Tibial artery (tissue), 4 donors: ENCODE measurements at regions not wholly inside any gene's neighbourhood (a gene's known extent, or its start where the extent isn't known, plus 50 kb on each side); places are given as distances from the start of the nearest gene placed in this dataset.

Source experiments
- DNase-seq, 2 donors: peaks; one replicate each; pipeline ENCODE4 v3.0.0-alpha.2; 2019
- H3K27ac ChIP-seq, 2 donors: fragments of 200-600 bp; sonication (generic) in 1 of 2; 1 replicate in 1 of 2; 2 replicates in 1 of 2; pipeline ENCODE4 v1.5.1; 2018 to 2019; ENCODE audit warnings: mild to moderate bottlenecking in 1 of 2
- H3K27me3 ChIP-seq, 2 donors: fragments of 200-600 bp; sonication (generic) in 1 of 2; one replicate each; pipeline versions ENCODE4 v1.5.1 to v1.6.0; 2016 to 2019
- H3K36me3 ChIP-seq, 3 donors: fragments of 200-600 bp; sonication (generic) in 2 of 3; one replicate each; pipeline ENCODE4 v1.5.1; 2016 to 2019; ENCODE audit warnings: mild to moderate bottlenecking in 2 of 3
- H3K4me1 ChIP-seq, 4 donors: fragments of 200-600 bp; sonication (generic) in 2 of 4; 1 replicate in 3 of 4; 2 replicates in 1 of 4; pipeline ENCODE4 v1.5.1; 2016 to 2019
- H3K4me3 ChIP-seq, 2 donors: fragments of 200-600 bp; sonication (generic) in 1 of 2; 1 replicate in 1 of 2; 2 replicates in 1 of 2; pipeline ENCODE4 v1.5.1; 2018 to 2019; ENCODE audit warnings: mild to moderate bottlenecking in 2 of 2
- H3K9me3 ChIP-seq, 3 donors: fragments of 200-600 bp; sonication (generic) in 1 of 3; one replicate each; pipeline ENCODE4 v1.5.1; 2016 to 2019
- CTCF ChIP-seq, 2 experiments: fragments of 200-600 bp in 1 of 2; fragments of 450-650 bp in 1 of 2; IDR thresholded peaks; one replicate each; pipeline ENCODE4 v1.5.1; 2017 to 2019; ENCODE audit warnings: antibody characterized with exemption in 2 of 2, mild to moderate bottlenecking in 1 of 2, moderate library complexity in 1 of 2
- intact Hi-C: fragments of 100-400 bp; cut with DNase I; formaldehyde crosslinking; loops from one replicate; pipeline ENCODE4 v1.15.0; 2023; ENCODE audit warnings: low total_unique reads

- no peak overlapping the region for H3K27ac ChIP-seq
- intact Hi-C loops, result no loop called here
- TF ChIP-seq CTCF (IDR thresholded peaks at IDR 0.05), result no peak
These were observed 399.3 kb downstream of the METTL4 start for GRCh38 chr18:2171840-2172625.

GRCh38 chr18:2172881-2173280 lies 398.4 kb downstream of the METTL4 start:
- no peaks in the 10 kb centered on the region for H3K9me3 ChIP-seq
- H3K27ac ChIP-seq, result no peak overlapping the region
- H3K4me3 ChIP-seq, result no peak overlapping the region
- DNase-seq, result no peak
- H3K27me3 ChIP-seq, result no peaks in the 10 kb centered on the region
- no peak for TF ChIP-seq CTCF (IDR thresholded peaks at IDR 0.05)
- intact Hi-C loops, result no loop called here
- H3K4me1 ChIP-seq, result no peaks in the 10 kb centered on the region
- H3K36me3 ChIP-seq, result no peaks in the 10 kb centered on the region

More at GRCh38 chr18:2171840-2172625, 399.3 kb downstream of the METTL4 start:
- H3K4me1 ChIP-seq, result no peaks in the 10 kb centered on the region
- H3K4me3 ChIP-seq, result no peak overlapping the region
- H3K36me3 ChIP-seq, result no peaks in the 10 kb centered on the region
- DNase-seq, result no peak
- no peaks in the 10 kb centered on the region for H3K9me3 ChIP-seq
- no peaks in the 10 kb centered on the region for H3K27me3 ChIP-seq

GRCh38 chr18:2173486-2173885 lies 397.8 kb downstream of the METTL4 start:
- TF ChIP-seq CTCF (IDR thresholded peaks at IDR 0.05), result no peak
- no peaks in the 10 kb centered on the region for H3K4me1 ChIP-seq
- no peaks in the 10 kb centered on the region for H3K36me3 ChIP-seq
- no peak overlapping the region for H3K4me3 ChIP-seq
- no peaks in the 10 kb centered on the region for H3K27me3 ChIP-seq
- no peak for DNase-seq
- H3K27ac ChIP-seq, result no peak overlapping the region
- intact Hi-C loops, result no loop called here
- H3K9me3 ChIP-seq, result no peaks in the 10 kb centered on the region

GRCh38 chr18:2178036-2178435 lies 393.3 kb downstream of the METTL4 start:
- intact Hi-C loops, result no loop called here
- Histone ChIP-seq H3K4me3 (no peak overlapping the region), H3K27ac (no peak overlapping the region), H3K27me3 (no peaks in the 10 kb centered on the region), H3K9me3 (no peaks in the 10 kb centered on the region), H3K36me3 (no peaks in the 10 kb centered on the region), H3K4me1 (no peaks in the 10 kb centered on the region)
- no peak for TF ChIP-seq CTCF (IDR thresholded peaks at IDR 0.05)
- DNase-seq, result no peak

GRCh38 chr18:2179498-2180183 lies 391.7 kb downstream of the METTL4 start:
- Histone ChIP-seq H3K27ac (no peak overlapping the region), H3K9me3 (no peaks in the 10 kb centered on the region), H3K36me3 (no peaks in the 10 kb centered on the region), H3K4me1 (no peaks in the 10 kb centered on the region), H3K4me3 (no peak overlapping the region), H3K27me3 (no peaks in the 10 kb centered on the region)
- intact Hi-C loops, result no loop called here
- no peak for DNase-seq
- no peak for TF ChIP-seq CTCF (IDR thresholded peaks at IDR 0.05)
